ENCODE measurements at regions not wholly inside any gene's neighbourhood (a gene's known extent, or its start where the extent isn't known, plus 50 kb on each side); places are given as distances from the start of the nearest gene placed in this dataset.

DNA sequence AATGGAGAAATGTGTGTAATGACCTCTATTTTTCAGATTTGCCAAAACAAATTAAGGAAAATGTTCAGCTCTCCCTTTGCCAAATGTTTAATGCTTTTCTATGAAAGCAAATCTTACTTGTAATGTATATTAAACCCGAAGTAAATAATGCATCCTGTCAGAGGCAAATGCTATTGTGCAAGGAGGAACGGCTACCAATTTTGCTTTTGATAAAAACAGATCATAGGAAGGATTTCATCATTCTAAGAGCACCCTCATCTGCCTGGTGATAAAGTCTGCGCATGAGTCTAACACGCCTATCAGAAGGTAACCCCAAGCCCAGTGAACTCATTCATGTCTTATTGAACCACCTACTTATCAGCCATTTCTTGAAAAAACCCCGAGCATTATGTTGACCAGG lies 412.4 kb upstream of the MKI67 start:
- no peak for TF ChIP-seq CTCF (IDR thresholded peaks at IDR 0.05; ENCODE audit: control extremely low read depth, extremely low read depth)
- Histone ChIP-seq H3K27me3 (ENCODE audit: control insufficient read depth in 3 of 3, insufficient read depth in 3 of 3, low read length in 2 of 3) (peaks cover 13 to 45% (median 24%) of the 10 kb centered on the region in 3 donors), H3K9ac (ENCODE audit: insufficient read depth in 1 of 2, low read length in 2 of 2) (no peak overlapping the region), H3K4me1 (ENCODE audit: control insufficient read depth in 5 of 5, insufficient read depth in 5 of 5, low read length in 5 of 5) (peaks cover 0 to 61% (median 6%) of the 10 kb centered on the region in 5 donors), H3K36me3 (ENCODE audit: control insufficient read depth in 4 of 4, insufficient read depth in 4 of 4, low read length in 4 of 4) (no peaks in the 10 kb centered on the region), H3K4me3 (no peak overlapping the region), H3K27ac (ENCODE audit: low read depth in 1 of 2, low read length in 1 of 2) (no peak overlapping the region), H3K9me3 (ENCODE audit: control insufficient read depth in 4 of 4, insufficient read depth in 3 of 4, low read length in 3 of 4) (no peaks in the 10 kb centered on the region)
- WGBS, 2 donors: 53 to 59% methylated on average over 5 of the region's 5 CpGs
- ATAC-seq (ENCODE audit: insufficient read depth, low FRiP score): no peak
- DNase-seq: peak in 2 of 3 donors; percentile 50 to 72

GRCh38 chr10:128539510-128540127 lies 413.4 kb upstream of the MKI67 start:
- ATAC-seq (ENCODE audit: insufficient read depth, low FRiP score) (no peak), DNase-seq (peak in 2 of 3 donors; percentile 75 to 81)
- no peak for TF ChIP-seq CTCF (IDR thresholded peaks at IDR 0.05; ENCODE audit: control extremely low read depth, extremely low read depth)
- Histone ChIP-seq H3K4me1 (ENCODE audit: control insufficient read depth in 5 of 5, insufficient read depth in 5 of 5, low read length in 5 of 5) (peaks cover 0 to 61% (median 6%) of the 10 kb centered on the region in 5 donors), H3K9me3 (ENCODE audit: control insufficient read depth in 4 of 4, insufficient read depth in 3 of 4, low read length in 3 of 4) (no peaks in the 10 kb centered on the region), H3K27me3 (ENCODE audit: control insufficient read depth in 3 of 3, insufficient read depth in 3 of 3, low read length in 2 of 3) (peaks cover 13 to 43% (median 27%) of the 10 kb centered on the region in 3 donors), H3K36me3 (ENCODE audit: control insufficient read depth in 4 of 4, insufficient read depth in 4 of 4, low read length in 4 of 4) (no peaks in the 10 kb centered on the region), H3K4me3 (no peak overlapping the region), H3K9ac (ENCODE audit: insufficient read depth in 1 of 2, low read length in 2 of 2) (no peak overlapping the region), H3K27ac (ENCODE audit: low read depth in 1 of 2, low read length in 1 of 2) (no peak overlapping the region)
- WGBS, 2 donors: 50 to 57% methylated on average over 10 of the region's 10 CpGs

- no peak overlapping the region for H3K4me3 ChIP-seq
- H3K9me3 ChIP-seq (ENCODE audit: control insufficient read depth in 4 of 4, insufficient read depth in 3 of 4, low read length in 3 of 4): no peaks in the 10 kb centered on the region
- H3K27me3 ChIP-seq (ENCODE audit: control insufficient read depth in 3 of 3, insufficient read depth in 3 of 3, low read length in 2 of 3): peaks cover 13 to 39% (median 24%) of the 10 kb centered on the region in 3 donors
- WGBS, 2 donors: 4 to 6% methylated on average over 38 of the region's 38 CpGs
- DNase-seq (peak; percentile 63 to 89 (median 80)), ATAC-seq (ENCODE audit: insufficient read depth, low FRiP score) (no peak)
- H3K27ac ChIP-seq (ENCODE audit: low read depth in 1 of 2, low read length in 1 of 2): no peak overlapping the region
- H3K36me3 ChIP-seq (ENCODE audit: control insufficient read depth in 4 of 4, insufficient read depth in 4 of 4, low read length in 4 of 4): no peaks in the 10 kb centered on the region
- no peak overlapping the region for H3K9ac ChIP-seq (ENCODE audit: insufficient read depth in 1 of 2, low read length in 2 of 2)
- no peak for TF ChIP-seq CTCF (IDR thresholded peaks at IDR 0.05; ENCODE audit: control extremely low read depth, extremely low read depth)
- H3K4me1 ChIP-seq (ENCODE audit: control insufficient read depth in 5 of 5, insufficient read depth in 5 of 5, low read length in 5 of 5): peaks cover 0 to 61% (median 6%) of the 10 kb centered on the region in 5 donors
Measured at GRCh38 chr10:128540128-128540762, 414.0 kb upstream of the MKI67 start.

Measured in lung (tissue), 11 donors.